Right renal cortex interstitium (tissue), 3 donors: ENCODE measurements at regions not wholly inside any gene's neighbourhood (a gene's known extent, or its start where the extent isn't known, plus 50 kb on each side); places are given as distances from the start of the nearest gene placed in this dataset.

Experiments
- DNase-seq, 3 donors: peaks; one replicate each; pipeline ENCODE4 v3.0.0-alpha.2; 2013; ENCODE audit warnings: low read depth in 3 of 3, low spot score in 2 of 3

GRCh38 chr22:48496226-48496845 lies 1331.3 kb downstream of the BRD1 start:
- DNase-seq: no peak

DNA sequence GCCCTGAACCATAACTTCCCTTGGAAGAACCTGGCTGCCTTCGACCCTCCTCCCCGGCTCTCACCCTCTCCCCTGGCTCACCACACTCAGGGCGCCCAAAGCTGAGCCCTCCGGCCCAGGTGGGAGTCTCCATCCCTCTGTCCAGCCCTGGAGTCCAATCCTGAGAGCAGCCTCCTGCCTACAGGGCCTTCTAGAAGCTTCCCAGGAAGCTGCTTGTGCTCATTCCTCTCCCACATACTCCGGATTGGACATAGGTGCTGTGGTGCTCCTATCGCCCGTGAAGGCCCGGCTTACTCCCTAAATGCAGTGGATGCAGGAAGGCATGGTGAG lies 1332.0 kb downstream of the BRD1 start:
- DNase-seq: no peak

DNA sequence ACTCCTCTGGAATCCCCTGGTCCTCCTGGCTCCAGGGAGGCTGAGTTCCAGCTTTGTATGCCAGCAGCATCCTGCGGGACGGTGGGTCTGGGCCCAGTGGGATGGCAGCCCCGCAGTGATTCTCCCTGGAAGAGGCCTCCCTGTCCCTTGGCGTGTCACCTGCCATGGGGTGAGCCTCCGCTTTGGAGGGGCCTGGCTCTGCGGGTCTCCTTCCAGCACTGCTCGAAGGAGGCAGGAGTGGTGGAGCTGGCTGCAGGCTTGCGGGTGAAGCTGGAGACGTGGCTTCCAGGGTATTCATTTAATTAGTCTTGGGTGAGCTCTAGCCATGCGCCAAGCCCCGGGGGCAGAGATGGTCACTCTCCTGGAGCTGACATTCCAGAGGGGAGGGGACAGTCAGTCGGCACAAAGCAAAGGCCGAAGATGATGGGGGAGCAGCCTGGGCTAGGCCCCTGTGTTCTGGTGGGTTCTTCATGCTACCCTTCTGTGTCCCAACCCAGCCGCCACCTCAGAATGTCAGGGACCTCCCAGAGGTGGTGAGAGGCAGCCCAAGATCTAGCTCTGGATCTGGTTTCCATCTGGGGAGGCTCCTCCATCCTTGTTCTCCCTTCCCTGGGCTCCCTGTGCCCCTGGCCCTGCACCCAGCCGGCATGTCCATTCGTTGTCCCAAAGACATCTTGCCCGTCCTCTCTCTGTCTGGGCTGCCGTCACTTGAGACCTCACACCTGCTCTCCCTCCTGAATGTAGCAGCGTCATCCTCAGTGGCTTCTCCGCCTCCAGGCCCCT lies 1332.5 kb downstream of the BRD1 start:
- DNase-seq: no peak

GRCh38 chr22:48494256-48494967 lies 1333.3 kb downstream of the BRD1 start:
- no peak for DNase-seq

DNA sequence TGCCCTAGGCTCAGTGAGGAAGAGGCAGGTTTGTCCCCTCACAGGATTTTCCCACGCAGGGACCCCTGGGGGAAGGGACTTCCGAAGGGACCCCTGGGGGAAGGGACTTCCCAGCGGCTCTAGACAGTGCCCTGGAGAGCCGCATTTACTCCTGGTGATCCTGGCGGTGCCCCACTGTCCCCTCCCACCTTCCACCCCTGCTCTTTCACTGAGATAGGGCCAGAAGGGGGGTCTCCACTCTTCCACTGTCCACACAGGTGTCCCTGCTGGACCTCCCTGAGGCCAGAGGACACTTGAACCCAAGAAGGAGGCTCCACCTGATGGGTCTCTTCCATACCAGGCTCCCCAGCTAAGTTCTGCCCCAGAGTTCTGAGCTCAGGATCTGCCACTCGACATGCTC lies 1333.9 kb downstream of the BRD1 start:
- no peak for DNase-seq

DNA sequence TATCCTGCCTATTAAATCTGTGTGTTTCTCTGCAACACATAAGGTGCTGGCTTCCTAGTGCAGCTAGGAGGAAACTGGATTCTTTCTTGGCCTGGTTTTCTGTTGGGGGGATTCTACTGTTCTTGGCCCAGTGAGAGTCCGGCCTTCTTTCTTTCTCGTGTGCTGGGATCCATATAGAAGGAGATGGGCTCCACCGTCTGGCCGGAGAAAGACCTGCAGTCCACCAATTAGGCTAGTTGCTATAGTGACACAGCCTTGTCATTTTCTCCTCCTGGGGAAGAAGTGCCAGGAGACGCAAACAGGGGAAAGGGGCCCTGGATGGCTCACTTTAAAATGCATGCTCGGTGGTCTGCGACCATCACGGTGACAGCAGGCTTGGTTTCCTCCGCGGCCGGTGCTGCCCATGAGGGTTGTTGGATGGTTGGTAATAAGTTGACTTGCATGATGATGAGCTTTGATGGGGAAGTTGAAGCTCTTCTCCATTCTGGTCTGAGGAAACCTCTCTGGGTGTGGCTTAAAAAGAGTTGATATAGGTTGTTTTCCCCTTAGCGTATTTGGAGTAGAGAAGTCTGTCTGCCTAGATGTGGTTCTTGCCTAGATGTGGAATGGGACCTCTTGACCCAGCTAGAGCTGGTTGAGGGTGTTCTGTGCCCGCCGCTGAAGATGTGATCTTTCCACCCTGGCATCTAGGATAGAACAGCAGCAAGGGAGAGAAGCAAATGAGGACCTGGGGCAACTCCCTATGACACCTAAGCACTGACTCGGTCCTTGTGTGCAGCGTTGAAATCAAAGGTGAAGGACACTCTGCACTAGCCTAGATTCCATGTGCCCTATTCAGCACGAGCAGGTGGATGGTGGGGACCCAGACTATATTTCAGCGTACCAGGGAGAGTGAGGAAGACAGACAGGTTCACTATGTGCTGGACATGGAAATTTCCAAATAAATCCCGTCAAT lies 1335.0 kb downstream of the BRD1 start:
- DNase-seq: peak; percentile 61 to 70 (median 69)

DNA sequence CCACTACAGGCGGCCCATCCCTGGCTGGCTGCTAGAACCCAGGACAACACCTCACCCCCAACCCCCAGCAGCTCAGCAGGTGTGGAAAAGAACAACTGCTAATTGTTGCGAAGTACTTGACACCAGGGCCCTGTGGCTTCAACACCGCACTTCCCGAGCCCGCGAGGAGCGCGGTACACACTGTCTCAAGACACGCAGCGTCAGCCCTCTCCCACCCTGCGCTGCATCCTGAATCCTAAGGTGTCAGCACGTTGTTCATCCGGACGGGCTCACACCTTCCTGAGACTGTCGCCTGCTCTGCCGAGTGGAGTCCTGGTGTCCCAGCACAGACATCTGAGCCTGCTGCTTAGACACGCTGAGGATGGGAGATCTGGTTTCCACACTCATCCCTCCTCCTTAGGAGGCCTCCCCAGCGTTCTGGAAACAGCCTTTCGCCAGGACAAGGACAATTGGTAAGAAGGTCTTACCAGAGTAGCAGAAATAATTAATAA lies 1336.2 kb downstream of the BRD1 start:
- no peak for DNase-seq

DNA sequence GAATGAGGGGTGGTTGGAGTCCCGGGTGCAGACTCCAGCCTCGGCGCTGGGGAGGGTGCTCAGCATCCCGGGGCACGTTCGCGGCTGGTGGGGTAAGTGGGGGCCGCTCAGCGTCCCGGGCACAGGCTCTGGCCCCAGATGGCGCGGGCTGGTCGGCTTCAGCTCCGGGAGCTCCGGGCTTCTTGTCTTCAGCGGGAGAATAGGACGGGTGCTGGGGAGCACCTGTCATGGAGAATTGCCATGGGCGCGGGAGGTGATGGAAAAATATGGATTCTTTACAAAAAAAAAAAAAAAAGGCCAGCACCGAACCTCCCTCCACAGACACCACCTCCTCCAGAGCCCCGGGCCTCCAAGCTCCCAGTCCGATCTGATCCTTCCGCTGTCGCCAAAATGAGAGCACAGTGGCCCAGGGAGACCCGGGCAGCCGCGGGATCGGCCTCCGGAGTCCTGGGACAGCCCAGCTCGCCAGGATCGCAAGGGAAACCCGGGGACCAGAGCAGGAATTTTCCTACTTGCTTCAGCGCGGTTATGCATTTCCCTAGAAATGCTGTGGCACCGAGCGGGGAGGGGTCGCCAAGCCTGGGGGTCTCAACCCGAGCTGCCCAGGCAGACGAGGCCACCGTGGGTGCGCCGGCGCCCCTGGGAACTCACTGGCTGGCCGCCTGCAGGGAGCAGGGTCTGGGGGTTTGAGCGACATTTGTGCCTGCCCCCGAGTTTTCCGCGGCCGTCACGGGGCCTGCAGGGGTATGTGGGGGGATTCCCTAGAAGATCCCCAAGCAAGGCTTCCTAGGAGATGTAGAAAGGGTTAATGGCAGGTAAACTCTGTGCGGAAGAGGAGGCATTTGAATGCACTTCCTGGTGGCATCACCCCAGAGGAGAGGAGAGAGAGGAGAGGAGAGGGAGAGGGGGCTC lies 1336.9 kb downstream of the BRD1 start:
- DNase-seq: no peak

- DNase-seq: no peak
Observed at GRCh38 chr22:48489551-48490499, 1337.8 kb downstream of the BRD1 start.

- no peak for DNase-seq
Observed at GRCh38 chr22:48488611-48489511, 1338.8 kb downstream of the BRD1 start.

- DNase-seq: no peak
Observed at GRCh38 chr22:48488149-48488551, 1339.5 kb downstream of the BRD1 start.

GRCh38 chr22:48486558-48486957 lies 1341.1 kb downstream of the BRD1 start:
- DNase-seq: no peak

GRCh38 chr22:48486134-48486532 lies 1341.5 kb downstream of the BRD1 start:
- no peak for DNase-seq

DNA sequence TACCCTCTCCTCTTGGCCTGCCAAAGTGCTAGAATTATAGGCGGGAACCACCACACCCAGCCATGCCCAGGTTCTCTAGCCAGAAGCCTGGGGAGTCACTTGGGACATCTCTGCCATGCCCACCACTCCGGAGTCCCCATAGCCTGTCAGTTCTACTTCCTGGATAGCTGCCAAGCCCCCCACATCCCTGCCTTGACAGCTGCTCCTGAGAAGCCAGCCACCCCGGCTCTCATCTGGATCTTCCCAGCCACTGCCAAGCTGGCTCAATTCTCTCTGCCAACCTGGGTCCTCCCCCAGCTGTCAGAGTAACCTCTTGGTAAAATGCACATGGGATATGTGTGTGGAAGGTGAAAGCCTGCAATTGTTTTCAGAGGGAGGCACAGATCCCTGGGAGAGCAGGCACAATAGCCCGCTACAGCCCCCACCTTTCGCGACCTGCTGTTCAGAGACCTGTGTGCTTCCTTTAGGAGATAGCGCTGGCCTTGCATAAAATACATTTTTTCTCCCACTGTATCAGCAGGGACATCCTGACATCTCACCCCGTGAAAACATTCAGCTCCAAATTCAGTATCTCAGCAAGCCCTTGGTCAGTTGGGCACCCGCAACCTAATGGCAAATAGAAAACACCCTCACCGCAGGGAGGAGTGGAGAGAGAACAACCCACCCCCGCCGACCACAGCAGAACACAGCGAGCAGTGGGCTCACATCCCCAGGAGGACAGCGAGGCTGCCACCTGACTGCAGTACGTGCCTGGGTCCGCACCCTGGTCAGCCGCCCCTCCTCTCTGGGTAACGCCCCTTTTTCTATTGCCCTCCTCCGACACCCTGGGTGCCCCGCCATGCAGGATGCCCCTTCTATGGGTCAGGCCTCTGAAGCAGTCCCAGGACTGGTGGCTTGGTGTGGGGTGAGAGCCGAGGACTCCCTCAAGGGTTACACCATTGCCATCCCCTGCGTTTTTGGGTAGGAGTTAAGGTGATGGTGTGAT lies 1342.2 kb downstream of the BRD1 start:
- no peak for DNase-seq

GRCh38 chr22:48483764-48484528 lies 1343.7 kb downstream of the BRD1 start:
- no peak for DNase-seq

- no peak for DNase-seq
Observed at GRCh38 chr22:48482771-48483170, 1344.9 kb downstream of the BRD1 start.
